ENCODE measurements at regions not wholly inside any gene's neighbourhood (a gene's known extent, or its start where the extent isn't known, plus 50 kb on each side); places are given as distances from the start of the nearest gene placed in this dataset.

DNA sequence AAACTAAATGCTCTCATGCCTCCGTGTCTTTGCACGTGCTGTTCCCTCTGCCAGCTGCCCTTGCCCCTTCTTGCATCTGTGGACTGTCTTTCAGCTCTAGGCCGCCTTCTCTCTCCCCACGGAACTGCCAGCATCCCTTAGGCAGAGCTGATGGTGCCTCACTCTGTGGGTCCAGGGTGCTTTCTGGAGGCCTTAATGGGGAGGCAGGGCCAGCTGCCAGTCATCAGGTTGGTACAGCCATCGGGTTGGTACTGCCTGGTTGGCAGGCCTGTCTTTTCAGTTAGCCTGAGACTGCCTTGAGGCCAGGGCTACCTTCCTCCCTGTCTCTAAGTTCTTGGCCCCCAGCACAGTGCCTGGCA lies 61.4 kb upstream of the TARBP1 start:
- no peak overlapping the region for H3K4me3 ChIP-seq (ENCODE audit: control insufficient read depth, low read depth, low read length)
- no peak for DNase-seq (ENCODE audit: low read depth)
- TF ChIP-seq, protein P1, sequence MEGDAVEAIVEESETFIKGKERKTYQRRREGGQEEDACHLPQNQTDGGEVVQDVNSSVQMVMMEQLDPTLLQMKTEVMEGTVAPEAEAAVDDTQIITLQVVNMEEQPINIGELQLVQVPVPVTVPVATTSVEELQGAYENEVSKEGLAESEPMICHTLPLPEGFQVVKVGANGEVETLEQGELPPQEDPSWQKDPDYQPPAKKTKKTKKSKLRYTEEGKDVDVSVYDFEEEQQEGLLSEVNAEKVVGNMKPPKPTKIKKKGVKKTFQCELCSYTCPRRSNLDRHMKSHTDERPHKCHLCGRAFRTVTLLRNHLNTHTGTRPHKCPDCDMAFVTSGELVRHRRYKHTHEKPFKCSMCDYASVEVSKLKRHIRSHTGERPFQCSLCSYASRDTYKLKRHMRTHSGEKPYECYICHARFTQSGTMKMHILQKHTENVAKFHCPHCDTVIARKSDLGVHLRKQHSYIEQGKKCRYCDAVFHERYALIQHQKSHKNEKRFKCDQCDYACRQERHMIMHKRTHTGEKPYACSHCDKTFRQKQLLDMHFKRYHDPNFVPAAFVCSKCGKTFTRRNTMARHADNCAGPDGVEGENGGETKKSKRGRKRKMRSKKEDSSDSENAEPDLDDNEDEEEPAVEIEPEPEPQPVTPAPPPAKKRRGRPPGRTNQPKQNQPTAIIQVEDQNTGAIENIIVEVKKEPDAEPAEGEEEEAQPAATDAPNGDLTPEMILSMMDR (IDR thresholded peaks at IDR 0.05; ENCODE audit: control insufficient read depth, insufficient read depth, low read depth, low read length, missing control alignments) = no peak

DNA sequence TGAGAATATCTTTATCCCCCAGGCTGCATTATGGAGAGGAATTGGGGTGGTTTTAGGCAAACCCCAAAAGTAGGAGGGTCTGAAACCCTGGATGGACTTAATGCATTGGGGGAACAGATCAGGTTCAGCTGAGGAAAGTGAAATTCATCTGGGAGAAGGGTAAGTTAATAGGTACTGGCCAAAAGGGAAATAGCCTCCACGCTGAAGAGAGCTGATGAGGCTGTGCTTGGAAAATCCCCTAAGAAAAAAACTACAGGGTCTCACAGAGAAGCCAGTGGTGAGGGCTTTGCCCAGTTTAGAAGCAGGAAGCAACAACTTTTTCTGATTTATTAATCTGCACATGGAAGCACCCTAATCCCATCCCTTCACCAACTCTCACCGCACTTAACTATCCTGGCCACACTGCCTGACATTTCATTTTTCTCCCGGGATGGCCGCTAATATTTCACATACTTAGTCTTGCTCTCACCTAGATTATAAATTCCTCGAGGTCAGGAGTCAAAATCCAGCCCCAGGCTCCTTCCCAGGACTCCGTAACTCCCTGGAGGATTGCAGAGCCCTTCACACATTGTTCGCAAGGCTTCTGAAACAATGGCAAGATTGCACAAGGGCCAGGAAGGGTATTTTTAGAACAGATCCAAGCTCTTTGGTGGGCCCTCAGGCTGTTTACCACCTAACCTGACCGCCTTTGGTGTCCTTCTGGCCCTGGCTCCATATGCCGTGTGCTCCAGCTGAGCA lies 60.9 kb upstream of the TARBP1 start:
- TF ChIP-seq, protein P1 (IDR thresholded peaks at IDR 0.05; ENCODE audit: control insufficient read depth, insufficient read depth, low read depth, low read length, missing control alignments) = no peak
- H3K4me3 ChIP-seq (ENCODE audit: control insufficient read depth, low read depth, low read length) = no peak overlapping the region
- no peak for DNase-seq (ENCODE audit: low read depth)

DNA sequence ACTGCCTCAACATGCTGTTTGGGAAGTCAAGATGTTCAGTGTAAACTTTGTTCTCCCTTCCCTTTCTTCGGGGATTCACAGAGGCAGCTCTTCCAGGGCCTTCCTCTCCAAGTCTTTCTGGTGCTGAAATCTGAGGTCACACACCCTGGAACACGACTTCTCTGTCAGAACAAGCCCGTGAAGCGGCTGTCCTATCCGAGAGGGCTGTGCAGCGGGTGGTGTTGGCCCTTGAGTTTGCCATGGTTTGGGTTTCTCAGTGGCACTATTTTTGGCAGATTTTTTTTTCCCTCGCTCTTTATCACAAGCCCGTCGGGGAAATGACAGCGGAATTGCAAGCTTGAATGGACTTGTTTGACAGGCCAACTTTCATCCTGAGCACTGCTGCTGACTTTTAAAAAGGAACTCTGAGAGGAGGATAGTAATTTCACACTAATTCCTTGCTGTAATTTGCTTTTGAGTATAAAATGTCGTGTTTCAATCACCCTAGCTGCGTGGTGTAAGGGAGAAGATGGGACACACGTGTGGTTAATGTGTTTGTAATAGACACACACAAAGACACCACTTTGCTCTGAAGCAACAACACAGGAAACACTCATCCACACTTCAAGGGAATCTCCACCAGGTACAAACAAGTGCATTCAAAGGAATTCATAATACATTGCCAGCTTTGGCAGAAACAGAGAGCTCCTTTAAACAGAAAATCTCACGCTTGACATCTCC lies 60.1 kb upstream of the TARBP1 start:
- TF ChIP-seq, protein P1 (IDR thresholded peaks at IDR 0.05; ENCODE audit: control insufficient read depth, insufficient read depth, low read depth, low read length, missing control alignments) = no peak
- DNase-seq (ENCODE audit: low read depth) = no peak
- H3K4me3 ChIP-seq (ENCODE audit: control insufficient read depth, low read depth, low read length) = no peak overlapping the region

DNA sequence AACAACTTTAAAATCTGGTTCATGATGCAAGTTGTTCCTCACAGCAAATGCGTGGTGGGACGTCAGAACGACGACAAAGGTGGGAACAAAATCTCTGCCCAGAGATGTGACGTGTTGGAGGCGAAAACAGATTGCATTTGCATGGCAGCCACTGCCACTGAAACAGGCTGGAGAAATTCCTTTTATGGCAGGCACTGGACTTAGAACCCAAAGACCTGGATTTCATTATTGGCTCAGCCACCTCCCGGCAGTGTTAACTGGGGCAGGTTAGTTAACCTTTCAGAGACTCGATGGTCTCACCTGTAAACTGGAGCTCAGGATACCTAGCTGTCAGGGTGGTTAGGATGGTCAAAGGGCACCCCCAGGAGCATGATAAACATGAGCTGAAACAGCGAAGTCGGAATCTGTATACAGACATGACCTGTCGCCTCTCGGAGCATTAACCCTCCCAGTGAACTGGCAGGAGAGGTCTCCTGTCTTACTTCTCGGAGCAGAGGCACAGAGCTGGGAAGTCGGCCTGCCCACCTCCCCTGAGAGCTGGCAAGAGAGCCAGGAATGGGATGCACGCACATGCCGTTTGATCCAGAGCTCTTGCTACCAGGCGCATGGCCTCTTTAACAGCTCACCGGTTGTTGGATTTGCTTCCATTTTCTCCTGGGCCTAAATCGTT lies 59.2 kb upstream of the TARBP1 start:
- no peak overlapping the region for H3K4me3 ChIP-seq (ENCODE audit: control insufficient read depth, low read depth, low read length)
- no peak for DNase-seq (ENCODE audit: low read depth)
- TF ChIP-seq, protein P1 (IDR thresholded peaks at IDR 0.05; ENCODE audit: control insufficient read depth, insufficient read depth, low read depth, low read length, missing control alignments) = no peak

DNA sequence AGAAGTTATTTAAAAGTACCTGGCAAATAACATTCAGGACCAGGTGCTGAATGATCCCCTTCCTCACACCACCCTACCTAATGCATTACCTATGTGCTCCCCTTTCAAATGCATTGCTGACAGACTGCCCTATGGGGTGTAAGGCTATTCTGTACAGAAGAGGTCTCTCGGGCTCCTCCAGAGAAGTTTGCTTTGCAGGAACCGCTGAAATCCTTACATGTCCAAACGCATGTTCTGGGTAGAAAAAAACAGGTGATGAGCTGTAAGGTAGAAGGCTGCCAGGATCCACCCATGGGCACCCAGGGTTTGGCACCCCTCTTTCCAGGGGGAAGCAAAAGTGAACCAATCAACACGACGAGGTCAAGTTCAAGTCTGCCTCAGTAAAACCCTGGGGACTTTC lies 58.3 kb upstream of the TARBP1 start:
- TF ChIP-seq, protein P1 (IDR thresholded peaks at IDR 0.05; ENCODE audit: control insufficient read depth, insufficient read depth, low read depth, low read length, missing control alignments) = no peak
- no peak for DNase-seq (ENCODE audit: low read depth)
- no peak overlapping the region for H3K4me3 ChIP-seq (ENCODE audit: control insufficient read depth, low read depth, low read length)

DNA sequence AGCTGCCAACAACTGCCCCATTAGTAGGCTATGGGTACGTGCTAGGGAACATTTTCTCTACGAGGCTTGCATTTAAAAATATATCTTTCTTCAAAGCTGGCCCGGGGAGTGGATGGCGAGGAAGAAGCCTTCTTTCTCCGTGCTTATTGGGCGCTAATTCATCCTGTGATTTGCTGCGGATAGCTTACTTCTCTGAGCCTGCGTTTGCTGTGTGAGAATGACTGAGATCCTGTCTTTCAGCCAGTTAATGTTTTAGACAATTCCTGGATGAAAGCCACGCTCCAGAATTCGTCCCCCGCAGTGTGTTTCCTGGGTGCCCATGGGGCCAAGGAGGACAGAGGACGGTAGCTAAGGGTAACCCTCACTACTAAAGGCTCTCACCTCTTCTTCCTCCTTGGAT lies 57.8 kb upstream of the TARBP1 start:
- TF ChIP-seq, protein P1 (IDR thresholded peaks at IDR 0.05; ENCODE audit: control insufficient read depth, insufficient read depth, low read depth, low read length, missing control alignments) = no peak
- no peak overlapping the region for H3K4me3 ChIP-seq (ENCODE audit: control insufficient read depth, low read depth, low read length)
- no peak for DNase-seq (ENCODE audit: low read depth)

Measured in AG09309 (cell line).